Trophoblast cell (in vitro differentiated cells and primary cell): ENCODE measurements at regions not wholly inside any gene's neighbourhood (a gene's known extent, or its start where the extent isn't known, plus 50 kb on each side); places are given as distances from the start of the nearest gene placed in this dataset.

Experiments used
- DNase-seq, 2 donors: peaks; one replicate each; pipeline ENCODE4 v3.0.0-alpha.2; 2016
- H2AFZ ChIP-seq: 2 replicates; pipeline ENCODE4 v1.6.1; 2013; ENCODE audit warnings: low read length, moderate library complexity, mild to moderate bottlenecking; ENCODE audit not compliant: insufficient read depth, poor library complexity
- H2AK5ac ChIP-seq: 2 replicates; pipeline ENCODE4 v1.6.1; 2013; ENCODE audit warnings: mild to moderate bottlenecking, low read length
- H2BK120ac ChIP-seq: 2 replicates; pipeline ENCODE4 v1.6.1; 2013; ENCODE audit warnings: low read length, mild to moderate bottlenecking, moderate library complexity; ENCODE audit not compliant: insufficient read depth, poor library complexity
- H2BK12ac ChIP-seq: 2 replicates; pipeline ENCODE4 v1.6.1; 2013; ENCODE audit warnings: mild to moderate bottlenecking, low read length, moderate library complexity
- H2BK5ac ChIP-seq: 2 replicates; pipeline ENCODE4 v1.6.1; 2013; ENCODE audit warnings: low read length, low read depth, moderate library complexity, mild to moderate bottlenecking; ENCODE audit not compliant: poor library complexity
- H3K14ac ChIP-seq: 2 replicates; pipeline ENCODE4 v1.6.1; 2013; ENCODE audit warnings: mild to moderate bottlenecking, low read length
- H3K18ac ChIP-seq: 2 replicates; pipeline ENCODE4 v1.6.1; 2013; ENCODE audit warnings: mild to moderate bottlenecking, low read length
- H3K23ac ChIP-seq: 2 replicates; pipeline ENCODE4 v1.6.1; 2013; ENCODE audit warnings: low read length
- H3K27ac ChIP-seq: 2 replicates; pipeline ENCODE4 v1.5.1; 2013; ENCODE audit warnings: low read depth, mild to moderate bottlenecking, inconsistent platforms, low read length, moderate library complexity
- H3K27me3 ChIP-seq: 2 replicates; pipeline ENCODE4 v1.6.1; 2013; ENCODE audit warnings: inconsistent platforms, mild to moderate bottlenecking, low read length, moderate library complexity; ENCODE audit not compliant: insufficient read depth
- H3K36me3 ChIP-seq, 2 experiments: 1 replicate in 1 of 2; 2 replicates in 1 of 2; pipeline ENCODE4 v1.6.1; 2013; ENCODE audit warnings: low read length in 2 of 2, mild to moderate bottlenecking in 2 of 2, moderate library complexity in 1 of 2; ENCODE audit not compliant: insufficient read depth in 2 of 2, control insufficient read depth in 1 of 2
- H3K4ac ChIP-seq: 2 replicates; pipeline ENCODE4 v1.6.1; 2013; ENCODE audit warnings: low read depth, mild to moderate bottlenecking, low read length, moderate library complexity
- H3K4me1 ChIP-seq, 2 experiments: 1 replicate in 1 of 2; 2 replicates in 1 of 2; pipeline ENCODE4 v1.6.1; 2013; ENCODE audit warnings: low read length in 2 of 2, mild to moderate bottlenecking in 2 of 2, moderate library complexity in 1 of 2; ENCODE audit not compliant: insufficient read depth in 2 of 2, control insufficient read depth in 1 of 2
- H3K4me2 ChIP-seq: 2 replicates; pipeline ENCODE4 v1.6.1; 2013; ENCODE audit warnings: inconsistent platforms, mild to moderate bottlenecking, low read length, moderate library complexity
- H3K4me3 ChIP-seq: 2 replicates; pipeline ENCODE4 v1.5.1; 2013; ENCODE audit warnings: mild to moderate bottlenecking, low read depth, low read length, inconsistent platforms
- H3K79me1 ChIP-seq: one replicate; pipeline ENCODE4 v1.6.1; 2013; ENCODE audit warnings: low read length
- H3K79me2 ChIP-seq: 2 replicates; pipeline ENCODE4 v1.6.1; 2013; ENCODE audit warnings: low read length, mild to moderate bottlenecking; ENCODE audit not compliant: control insufficient read depth, insufficient read depth, poor library complexity
- H3K9ac ChIP-seq: 2 replicates; pipeline ENCODE4 v1.6.1; 2013; ENCODE audit warnings: mild to moderate bottlenecking, low read length
- H3K9me3 ChIP-seq: 2 replicates; pipeline ENCODE4 v1.6.1; 2013; ENCODE audit warnings: low read depth, mild to moderate bottlenecking, control low read depth, inconsistent platforms, low read length; ENCODE audit not compliant: insufficient read depth
- H4K12ac ChIP-seq: 2 replicates; pipeline ENCODE4 v1.6.1; 2013; ENCODE audit warnings: low read depth, mild to moderate bottlenecking, low read length, moderate library complexity
- H4K8ac ChIP-seq: 2 replicates; pipeline ENCODE4 v1.6.1; 2013; ENCODE audit warnings: low read depth, mild to moderate bottlenecking, low read length, moderate library complexity
- H4K91ac ChIP-seq: one replicate; pipeline ENCODE4 v1.6.1; 2013; ENCODE audit warnings: low read depth, mild to moderate bottlenecking, low read length, moderate library complexity
- WGBS: extraction: QIAGEN DNeasy Blood & Tissue Kit; methylation state at CpG from one replicate; pipeline ENCODE4 v1.1.7; 2013; ENCODE audit warnings: missing lambda C conversion rate; ENCODE audit not compliant: insufficient read length, insufficient coverage; ENCODE audit errors: extremely low coverage; 5-methylcytosine and 5-hydroxymethylcytosine counted together

DNA sequence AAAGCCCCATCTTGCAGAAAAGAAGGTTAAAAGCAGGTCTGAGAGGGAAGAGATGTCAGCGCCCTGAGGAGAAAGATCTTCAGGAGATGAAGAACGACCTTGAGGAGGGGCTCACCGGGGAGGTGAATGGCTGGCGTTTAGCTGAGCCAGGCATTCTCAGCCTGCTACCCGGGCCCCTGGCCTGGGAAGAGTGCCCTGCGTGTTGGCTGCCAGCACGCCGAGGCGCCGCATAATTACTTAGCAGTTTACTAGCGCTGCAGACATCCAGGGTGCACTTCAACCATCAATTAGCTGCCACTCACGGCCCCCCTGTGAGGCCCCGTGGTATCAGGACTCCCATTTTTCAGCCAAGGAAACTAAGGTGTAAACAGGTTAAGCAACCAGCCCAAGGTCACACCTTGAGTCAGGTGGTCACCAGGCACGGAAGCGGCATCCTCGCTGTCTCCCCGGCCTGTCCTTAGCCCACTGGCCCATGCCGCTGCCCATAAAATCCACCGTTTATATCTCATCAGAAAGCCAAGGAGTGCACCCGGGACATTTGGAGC lies 551.9 kb downstream of the BNC2 start:
- no peak overlapping the region for H2AFZ ChIP-seq
- no peak overlapping the region for H2BK5ac ChIP-seq
- no peak overlapping the region for H2BK12ac ChIP-seq
- no peaks in the 10 kb centered on the region for H3K79me2 ChIP-seq
- H3K18ac ChIP-seq: no peak overlapping the region
- no peak overlapping the region for H3K27ac ChIP-seq
- no peak overlapping the region for H4K12ac ChIP-seq
- no peak overlapping the region for H4K91ac ChIP-seq
- peaks cover 0 to 5% of the 10 kb centered on the region in 2 experiments for H3K4me1 ChIP-seq
- no peak overlapping the region for H3K9ac ChIP-seq
- H3K23ac ChIP-seq: no peak overlapping the region
- H3K4me3 ChIP-seq: no peak overlapping the region
- H4K8ac ChIP-seq: no peak overlapping the region
- H3K36me3 ChIP-seq: no peaks in the 10 kb centered on the region
- no peak for DNase-seq
- H3K79me1 ChIP-seq: peaks cover 2% of the 10 kb centered on the region
- H3K4me2 ChIP-seq: no peak overlapping the region
- WGBS: no CpG with 5 or more reads among the region's 20 CpGs
- no peak overlapping the region for H2BK120ac ChIP-seq
- no peak overlapping the region for H2AK5ac ChIP-seq
- H3K9me3 ChIP-seq: peaks cover 2% of the 10 kb centered on the region
- H3K4ac ChIP-seq: no peak overlapping the region
- no peak overlapping the region for H3K14ac ChIP-seq
- H3K27me3 ChIP-seq: no peaks in the 10 kb centered on the region

DNA sequence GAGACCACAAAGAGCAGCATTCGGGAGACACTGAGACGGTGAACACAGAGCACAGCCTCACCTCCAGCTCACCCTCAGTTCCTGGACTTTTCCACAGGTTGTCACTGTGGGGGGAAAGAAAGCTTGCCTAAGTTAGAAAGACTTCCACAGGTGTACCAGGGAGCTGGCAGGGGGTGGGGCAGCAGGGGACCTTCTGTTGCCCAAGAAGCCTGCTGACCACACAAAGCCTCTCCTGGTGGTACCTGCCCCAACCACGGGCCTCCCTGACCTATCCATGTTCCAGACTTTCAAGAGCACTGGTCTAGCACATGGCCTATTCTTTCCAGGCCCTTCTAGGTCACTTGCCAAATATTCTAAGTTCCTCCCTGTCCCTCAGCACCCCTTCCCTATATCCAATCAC lies 550.8 kb downstream of the BNC2 start:
- Histone ChIP-seq H2BK12ac (no peak overlapping the region), H3K23ac (no peak overlapping the region), H3K79me1 (peaks cover 2% of the 10 kb centered on the region), H3K36me3 (no peaks in the 10 kb centered on the region), H3K4me1 (peaks cover 0 to 3% of the 10 kb centered on the region in 2 experiments), H2BK120ac (no peak overlapping the region), H3K14ac (no peak overlapping the region), H3K79me2 (no peaks in the 10 kb centered on the region), H3K4me2 (no peak overlapping the region), H3K27me3 (no peaks in the 10 kb centered on the region), H3K4me3 (no peak overlapping the region), H3K9ac (no peak overlapping the region), H3K18ac (no peak overlapping the region), H4K8ac (no peak overlapping the region), H2AK5ac (no peak overlapping the region), H4K91ac (no peak overlapping the region), H3K4ac (no peak overlapping the region), H4K12ac (no peak overlapping the region), H3K27ac (no peak overlapping the region), H2BK5ac (no peak overlapping the region), H3K9me3 (peaks cover 2% of the 10 kb centered on the region), H2AFZ (no peak overlapping the region)
- no CpG with 5 or more reads among the region's 3 CpGs for WGBS
- DNase-seq: no peak

DNA sequence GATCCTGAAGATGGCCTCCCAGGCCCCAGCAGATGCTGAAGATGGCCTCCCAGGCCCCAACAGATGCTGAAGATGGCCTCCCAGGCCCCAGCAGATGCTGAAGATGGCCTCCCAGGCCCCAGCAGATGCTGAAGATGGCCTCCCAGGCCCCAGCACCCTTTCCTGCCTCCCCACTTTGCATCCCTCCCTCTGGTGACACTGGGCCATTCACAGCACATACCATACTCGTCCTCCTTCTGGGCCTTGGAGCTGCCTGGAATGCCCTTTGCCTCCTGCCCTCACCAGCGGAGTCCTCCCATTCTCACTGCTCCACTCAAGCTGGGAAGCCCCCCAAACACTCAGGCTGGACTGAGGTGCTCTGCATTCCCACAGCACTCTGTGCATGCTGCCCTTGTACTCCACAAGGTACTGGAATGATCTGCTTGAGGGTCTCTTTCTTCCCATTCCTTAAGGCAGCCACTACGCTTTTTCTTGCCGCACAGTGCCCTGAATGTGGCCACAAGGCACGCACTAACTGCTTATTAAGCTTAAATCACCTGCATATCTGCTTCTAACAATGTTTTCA lies 550.0 kb downstream of the BNC2 start:
- no peak overlapping the region for H3K4me2 ChIP-seq
- H3K4ac ChIP-seq: no peak overlapping the region
- H3K4me3 ChIP-seq: no peak overlapping the region
- no peaks in the 10 kb centered on the region for H3K79me2 ChIP-seq
- no peak overlapping the region for H3K27ac ChIP-seq
- no peak overlapping the region for H4K91ac ChIP-seq
- H4K8ac ChIP-seq: no peak overlapping the region
- H3K9ac ChIP-seq: no peak overlapping the region
- no peak overlapping the region for H3K23ac ChIP-seq
- H3K14ac ChIP-seq: peak overlapping the region; percentile 63
- no peak overlapping the region for H4K12ac ChIP-seq
- no CpG with 5 or more reads among the region's 5 CpGs for WGBS
- no peak overlapping the region for H2BK5ac ChIP-seq
- no peak overlapping the region for H3K18ac ChIP-seq
- H2BK12ac ChIP-seq: peak overlapping the region; percentile 68
- no peak overlapping the region for H2AFZ ChIP-seq
- H2AK5ac ChIP-seq: peak overlapping the region; percentile 80
- no peaks in the 10 kb centered on the region for H3K27me3 ChIP-seq
- peaks cover 2% of the 10 kb centered on the region for H3K79me1 ChIP-seq
- peaks cover 2% of the 10 kb centered on the region for H3K9me3 ChIP-seq
- no peaks in the 10 kb centered on the region for H3K36me3 ChIP-seq
- H2BK120ac ChIP-seq: peak overlapping the region; percentile 54
- peaks cover 3% of the 10 kb centered on the region in 2 experiments for H3K4me1 ChIP-seq
- DNase-seq: no peak

DNA sequence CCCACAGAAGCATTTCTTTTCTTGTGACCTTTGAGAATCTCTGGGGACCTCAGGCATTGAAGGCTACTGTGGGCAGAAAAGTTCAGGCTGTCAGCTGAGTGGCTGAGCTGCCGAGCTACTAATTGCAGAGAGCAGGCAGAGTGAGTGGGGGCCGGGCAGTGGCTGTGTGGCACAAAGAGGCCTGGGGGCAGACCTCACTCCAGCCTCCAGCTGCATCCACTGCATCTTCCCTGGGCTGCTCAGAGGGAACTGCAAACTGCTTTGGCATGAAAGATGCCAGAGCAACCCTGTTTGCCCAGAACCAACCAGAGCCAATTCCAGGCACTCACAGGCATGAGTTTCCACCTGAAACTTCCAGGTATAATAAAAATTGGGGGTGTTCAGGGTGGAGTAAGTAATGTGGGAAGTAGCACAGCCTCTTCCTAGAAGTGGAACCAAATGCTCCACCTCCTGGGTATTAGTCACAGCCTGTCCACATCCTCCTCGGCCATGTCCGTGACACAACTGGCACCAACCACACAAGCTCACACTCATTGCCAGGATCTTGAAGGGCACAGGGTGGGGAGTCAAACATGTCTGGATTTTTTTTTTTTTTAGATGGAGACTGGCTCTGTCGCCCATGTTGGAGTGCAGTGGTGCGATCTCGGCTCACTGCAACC lies 548.9 kb downstream of the BNC2 start:
- Histone ChIP-seq H3K36me3 (no peaks in the 10 kb centered on the region), H3K4me3 (no peak overlapping the region), H2BK12ac (no peak overlapping the region), H3K14ac (no peak overlapping the region), H4K12ac (no peak overlapping the region), H3K27me3 (no peaks in the 10 kb centered on the region), H2BK120ac (no peak overlapping the region), H3K4ac (no peak overlapping the region), H3K4me2 (no peak overlapping the region), H4K8ac (no peak overlapping the region), H2AK5ac (no peak overlapping the region), H3K9ac (no peak overlapping the region), H3K9me3 (peaks cover 2% of the 10 kb centered on the region), H3K27ac (no peak overlapping the region), H3K18ac (no peak overlapping the region), H2AFZ (no peak overlapping the region), H2BK5ac (no peak overlapping the region), H3K23ac (no peak overlapping the region), H4K91ac (no peak overlapping the region), H3K79me1 (no peaks in the 10 kb centered on the region), H3K4me1 (peaks cover 0 to 3% of the 10 kb centered on the region in 2 experiments), H3K79me2 (no peaks in the 10 kb centered on the region)
- DNase-seq: no peak
- WGBS: no CpG with 5 or more reads among the region's 7 CpGs
